ENCODE measurements at regions not wholly inside any gene's neighbourhood (a gene's known extent, or its start where the extent isn't known, plus 50 kb on each side); places are given as distances from the start of the nearest gene placed in this dataset.

DNA sequence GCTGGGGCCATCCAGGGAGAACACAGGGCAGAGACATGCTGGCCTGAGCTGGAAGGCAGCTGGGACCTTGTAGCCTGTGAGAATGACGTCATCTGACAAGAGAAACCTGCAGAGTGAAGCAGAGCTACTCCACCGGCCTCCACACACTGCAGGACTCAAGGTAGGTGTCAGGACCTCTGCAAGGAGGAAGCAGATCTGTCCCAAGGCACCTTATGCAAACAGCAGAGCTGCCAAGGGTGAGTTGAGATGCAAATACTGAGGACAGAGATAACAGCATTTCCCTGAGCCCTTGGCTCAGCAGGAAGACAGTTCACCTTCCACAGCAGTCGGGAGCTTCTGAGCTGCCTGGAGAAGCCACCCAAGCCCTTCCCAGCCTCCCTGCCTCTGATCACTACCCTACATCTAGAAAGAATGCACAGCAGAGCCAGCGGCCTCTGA lies 51.9 kb upstream of the IGSF9B start:
- TF ChIP-seq, protein P1, sequence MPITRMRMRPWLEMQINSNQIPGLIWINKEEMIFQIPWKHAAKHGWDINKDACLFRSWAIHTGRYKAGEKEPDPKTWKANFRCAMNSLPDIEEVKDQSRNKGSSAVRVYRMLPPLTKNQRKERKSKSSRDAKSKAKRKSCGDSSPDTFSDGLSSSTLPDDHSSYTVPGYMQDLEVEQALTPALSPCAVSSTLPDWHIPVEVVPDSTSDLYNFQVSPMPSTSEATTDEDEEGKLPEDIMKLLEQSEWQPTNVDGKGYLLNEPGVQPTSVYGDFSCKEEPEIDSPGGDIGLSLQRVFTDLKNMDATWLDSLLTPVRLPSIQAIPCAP (CRISPR knock-in tag; IDR thresholded peaks at IDR 0.05; ENCODE audit: low read depth) = no peak
- TF ChIP-seq POLR2A (IDR thresholded peaks at IDR 0.05; ENCODE audit: insufficient read depth in 1 of 2, low read depth in 2 of 2, low read length in 2 of 2) = no peak
- TF ChIP-seq, protein P2, sequence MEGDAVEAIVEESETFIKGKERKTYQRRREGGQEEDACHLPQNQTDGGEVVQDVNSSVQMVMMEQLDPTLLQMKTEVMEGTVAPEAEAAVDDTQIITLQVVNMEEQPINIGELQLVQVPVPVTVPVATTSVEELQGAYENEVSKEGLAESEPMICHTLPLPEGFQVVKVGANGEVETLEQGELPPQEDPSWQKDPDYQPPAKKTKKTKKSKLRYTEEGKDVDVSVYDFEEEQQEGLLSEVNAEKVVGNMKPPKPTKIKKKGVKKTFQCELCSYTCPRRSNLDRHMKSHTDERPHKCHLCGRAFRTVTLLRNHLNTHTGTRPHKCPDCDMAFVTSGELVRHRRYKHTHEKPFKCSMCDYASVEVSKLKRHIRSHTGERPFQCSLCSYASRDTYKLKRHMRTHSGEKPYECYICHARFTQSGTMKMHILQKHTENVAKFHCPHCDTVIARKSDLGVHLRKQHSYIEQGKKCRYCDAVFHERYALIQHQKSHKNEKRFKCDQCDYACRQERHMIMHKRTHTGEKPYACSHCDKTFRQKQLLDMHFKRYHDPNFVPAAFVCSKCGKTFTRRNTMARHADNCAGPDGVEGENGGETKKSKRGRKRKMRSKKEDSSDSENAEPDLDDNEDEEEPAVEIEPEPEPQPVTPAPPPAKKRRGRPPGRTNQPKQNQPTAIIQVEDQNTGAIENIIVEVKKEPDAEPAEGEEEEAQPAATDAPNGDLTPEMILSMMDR (CRISPR knock-in tag; IDR thresholded peaks at IDR 0.05) = no peak
- no peak for TF ChIP-seq RAD51 (IDR thresholded peaks at IDR 0.05; ENCODE audit: borderline replicate concordance)
- no peak for TF ChIP-seq SMC3 (IDR thresholded peaks at IDR 0.05; ENCODE audit: low read length)
- no peak for TF ChIP-seq DPF2 (CRISPR knock-in tag; IDR thresholded peaks at IDR 0.05; ENCODE audit: borderline replicate concordance, low read depth)
